Heart right ventricle (tissue), 16 donors: ENCODE measurements at regions not wholly inside any gene's neighbourhood (a gene's known extent, or its start where the extent isn't known, plus 50 kb on each side); places are given as distances from the start of the nearest gene placed in this dataset.
A peak's percentile ranks its signal among the peaks of the same experiment; 100 is the strongest.

Source experiments
- ATAC-seq, 8 donors: fragments of 200-7000 bp; cut with Tn5 transposase; one replicate each; pipeline ENCODE4 v1.9.1; 2020; ENCODE audit warnings: mild to moderate bottlenecking in 8 of 8, moderate library complexity in 8 of 8, moderate number of reproducible peaks in 1 of 8
- DNase-seq, 2 donors: peaks; one replicate each; pipeline ENCODE4 v3.0.0-alpha.2; 2020
- H3K27ac ChIP-seq, 10 donors: fragments of 200-600 bp; sonication (generic) in 2 of 10; one replicate each; pipeline versions ENCODE4 v1.5.0 to v1.8.0; 2020 to 2022; ENCODE audit warnings: mild to moderate bottlenecking in 3 of 10
- H3K27me3 ChIP-seq, 7 donors: fragments of 200-600 bp; one replicate each; pipeline ENCODE4 v1.8.0; 2021 to 2022; ENCODE audit warnings: mild to moderate bottlenecking in 2 of 7
- H3K36me3 ChIP-seq, 9 donors: fragments of 200-600 bp; sonication (generic) in 1 of 9; one replicate each; pipeline versions ENCODE4 v1.5.0 to v1.8.0; 2020 to 2022; ENCODE audit warnings: mild to moderate bottlenecking in 2 of 9
- H3K4me1 ChIP-seq, 9 donors: fragments of 200-600 bp; sonication (generic) in 1 of 9; one replicate each; pipeline versions ENCODE4 v1.5.0 to v1.8.0; 2020 to 2022; ENCODE audit warnings: mild to moderate bottlenecking in 4 of 9
- H3K4me3 ChIP-seq, 10 donors: fragments of 200-600 bp; sonication (generic) in 2 of 10; one replicate each; pipeline versions ENCODE4 v1.5.0 to v1.8.0; 2020 to 2022; ENCODE audit warnings: mild to moderate bottlenecking in 7 of 10, moderate library complexity in 2 of 10
- H3K9me3 ChIP-seq, 11 donors: fragments of 200-600 bp in 10 of 11; sonication (generic) in 2 of 11; one replicate each; pipeline versions ENCODE4 v1.5.0 to v1.8.0; 2013 to 2022; ENCODE audit warnings: mild to moderate bottlenecking in 2 of 11, control low read depth in 1 of 11, moderate library complexity in 1 of 11
- CTCF ChIP-seq, 9 donors: fragments of 200-600 bp; sonication (generic) in 2 of 9; IDR thresholded peaks; one replicate each; pipeline versions ENCODE4 v1.5.0 to v1.8.0; 2021 to 2022; ENCODE audit warnings: antibody characterized with exemption in 9 of 9, mild to moderate bottlenecking in 5 of 9, moderate library complexity in 1 of 9
- WGBS, 2 donors: extraction: QIAGEN DNeasy Blood & Tissue Kit; methylation state at CpG; one replicate each; pipeline ENCODE4 v1.1.7; 2013; ENCODE audit warnings: inconsistent platforms in 1 of 2; 5-methylcytosine and 5-hydroxymethylcytosine counted together
- intact Hi-C, 10 donors: fragments of 100-400 bp; cut with DNase I; formaldehyde crosslinking; loops; one replicate each; pipeline versions ENCODE4 v1.11.1 to v1.14.2; 2022
- donor health status: Arrhythmogenic right ventricular cardiomyopathy.
- donor health status: ischemic (EF 13 %, LVEDD 7.1; RV severe dilation, severe dysfunction).
- donor health status: healthy with polysubstance abuse.
- donor health status: DM: no; HTN: yes; CAD: no.
- donor health status: DM: no; HTN: no; CAD: no.
- donor health status: ischemic (EF 25% LVEDD 6.9; RV normal size, moderate dysfunction).
- donor health status: ischemic (EF 25% LVEDD 5.7; RV mildly dilated, moderate dysfunction).
- donor health status: healthy.
- donor health status: DM: yes; HTN: yes; CAD: no.
- donor health status: Ischemic cardiomyopathy.
- donor health status: ischemic (EF 35%, LVEDD 5.7; RV mildly dilated, moderate dysfunction).
- donor health status: nonischemic (EF 11% LVEDD 7.7; RV severe dilation, severe dysfunction).
- donor health status: DM: yes; HTN: yes; CAD: no.
- donor health status: PGD.
- donor health status: ischemic (EF 29% LVEDD 5.4; RV normal size, mild dysfunction).
- donor health status: nonischemic (EF 23%, LVEDD 6.1; RV moderate dilation, normal function).

- Histone ChIP-seq H3K36me3 (no peaks in the 10 kb centered on the region), H3K27ac (peak overlapping the region in 1 of 10 donors; percentile 71), H3K27me3 (no peaks in the 10 kb centered on the region), H3K9me3 (peaks cover 0 to 5% (median 0%) of the 10 kb centered on the region in 11 donors), H3K4me3 (no peak overlapping the region), H3K4me1 (peaks cover 0 to 16% (median 0%) of the 10 kb centered on the region in 9 donors)
- 87 to 89% methylated on average over 4 of the region's 4 CpGs for WGBS, 2 donors
- peak in 2 of 8 donors; percentile 56 to 70 for ATAC-seq
- TF ChIP-seq CTCF (IDR thresholded peaks at IDR 0.05) = no peak
- intact Hi-C loops = no loop called here
- DNase-seq = no peak
Measured at GRCh38 chr14:71372411-71372838, 465.2 kb downstream of the PCNX1 start.

GRCh38 chr14:71373773-71374172 is 466.5 kb downstream of the PCNX1 start:
- Histone ChIP-seq H3K9me3 (peaks cover 0 to 7% (median 0%) of the 10 kb centered on the region in 11 donors), H3K4me1 (peaks cover 0 to 16% (median 0%) of the 10 kb centered on the region in 9 donors), H3K27me3 (no peaks in the 10 kb centered on the region), H3K36me3 (no peaks in the 10 kb centered on the region), H3K4me3 (no peak overlapping the region), H3K27ac (peak overlapping the region in 1 of 10 donors; percentile 71)
- no peak for TF ChIP-seq CTCF (IDR thresholded peaks at IDR 0.05)
- 70 to 75% methylated on average over 1 of the region's 1 CpG for WGBS, 2 donors
- ATAC-seq (no peak), DNase-seq (no peak)
- intact Hi-C loops = no loop called here

GRCh38 chr14:71374989-71375388 is 467.7 kb downstream of the PCNX1 start:
- WGBS, 2 donors = 92 to 98% methylated on average over 1 of the region's 1 CpG

GRCh38 chr14:71377099-71377498 is 469.8 kb downstream of the PCNX1 start:
- DNase-seq (no peak), ATAC-seq (no peak)
- Histone ChIP-seq H3K9me3 (peaks cover 0 to 7% (median 0%) of the 10 kb centered on the region in 11 donors), H3K4me1 (peaks cover 0 to 10% (median 0%) of the 10 kb centered on the region in 9 donors), H3K27ac (no peak overlapping the region), H3K36me3 (no peaks in the 10 kb centered on the region), H3K27me3 (no peaks in the 10 kb centered on the region), H3K4me3 (no peak overlapping the region)
- intact Hi-C loops = no loop called here
- TF ChIP-seq CTCF (IDR thresholded peaks at IDR 0.05) = no peak
- WGBS, 2 donors = 98 to 100% methylated on average over 21 to 28 of the region's 28 CpGs

More at GRCh38 chr14:71374989-71375388, 467.7 kb downstream of the PCNX1 start:
- no peak for DNase-seq
- Histone ChIP-seq H3K9me3 (peaks cover 0 to 7% (median 0%) of the 10 kb centered on the region in 11 donors), H3K4me3 (no peak overlapping the region), H3K27ac (no peak overlapping the region), H3K4me1 (peaks cover 0 to 16% (median 0%) of the 10 kb centered on the region in 9 donors), H3K36me3 (no peaks in the 10 kb centered on the region), H3K27me3 (no peaks in the 10 kb centered on the region)
- TF ChIP-seq CTCF (IDR thresholded peaks at IDR 0.05) = no peak
- ATAC-seq = no peak
- intact Hi-C loops = no loop called here
